GM12875 (cell line): ENCODE measurements at regions not wholly inside any gene's neighbourhood (a gene's known extent, or its start where the extent isn't known, plus 50 kb on each side); places are given as distances from the start of the nearest gene placed in this dataset.

Source experiments
- H3K4me3 ChIP-seq: one replicate; pipeline ENCODE4 v1.5.1; 2011; ENCODE audit warnings: low read depth, low read length, control low read depth
- TF ChIP-seq, protein P1 (sequence below): IDR thresholded peaks from 2 replicates; pipeline ENCODE4 v1.5.1; 2011; ENCODE audit warnings: low read depth, mild to moderate bottlenecking, control low read depth, inconsistent platforms, low read length, moderate library complexity, borderline replicate concordance; ENCODE audit not compliant: insufficient read depth

DNA sequence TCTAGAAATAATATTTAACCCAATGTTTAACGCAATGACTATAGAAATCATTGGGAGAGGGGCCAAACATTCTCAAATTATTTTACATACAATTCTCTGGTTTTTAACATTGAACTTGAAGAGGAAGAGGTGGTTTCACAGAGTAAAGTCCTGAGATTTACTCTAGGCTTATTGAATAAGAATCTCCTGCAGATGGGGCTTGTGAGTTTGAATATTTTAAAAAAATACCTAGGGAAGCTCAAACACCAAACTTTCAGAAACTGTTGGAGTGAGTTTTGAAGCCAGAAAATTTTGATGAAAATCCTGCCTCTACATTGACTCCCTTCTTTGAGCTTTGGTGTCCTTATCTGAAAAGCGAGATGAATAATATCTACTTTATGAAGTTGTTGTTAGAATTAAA, 906.6 kb downstream of the TUSC7 start:
- H3K4me3 ChIP-seq, result no peak overlapping the region
- TF ChIP-seq, protein P1, sequence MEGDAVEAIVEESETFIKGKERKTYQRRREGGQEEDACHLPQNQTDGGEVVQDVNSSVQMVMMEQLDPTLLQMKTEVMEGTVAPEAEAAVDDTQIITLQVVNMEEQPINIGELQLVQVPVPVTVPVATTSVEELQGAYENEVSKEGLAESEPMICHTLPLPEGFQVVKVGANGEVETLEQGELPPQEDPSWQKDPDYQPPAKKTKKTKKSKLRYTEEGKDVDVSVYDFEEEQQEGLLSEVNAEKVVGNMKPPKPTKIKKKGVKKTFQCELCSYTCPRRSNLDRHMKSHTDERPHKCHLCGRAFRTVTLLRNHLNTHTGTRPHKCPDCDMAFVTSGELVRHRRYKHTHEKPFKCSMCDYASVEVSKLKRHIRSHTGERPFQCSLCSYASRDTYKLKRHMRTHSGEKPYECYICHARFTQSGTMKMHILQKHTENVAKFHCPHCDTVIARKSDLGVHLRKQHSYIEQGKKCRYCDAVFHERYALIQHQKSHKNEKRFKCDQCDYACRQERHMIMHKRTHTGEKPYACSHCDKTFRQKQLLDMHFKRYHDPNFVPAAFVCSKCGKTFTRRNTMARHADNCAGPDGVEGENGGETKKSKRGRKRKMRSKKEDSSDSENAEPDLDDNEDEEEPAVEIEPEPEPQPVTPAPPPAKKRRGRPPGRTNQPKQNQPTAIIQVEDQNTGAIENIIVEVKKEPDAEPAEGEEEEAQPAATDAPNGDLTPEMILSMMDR, result no peak

DNA sequence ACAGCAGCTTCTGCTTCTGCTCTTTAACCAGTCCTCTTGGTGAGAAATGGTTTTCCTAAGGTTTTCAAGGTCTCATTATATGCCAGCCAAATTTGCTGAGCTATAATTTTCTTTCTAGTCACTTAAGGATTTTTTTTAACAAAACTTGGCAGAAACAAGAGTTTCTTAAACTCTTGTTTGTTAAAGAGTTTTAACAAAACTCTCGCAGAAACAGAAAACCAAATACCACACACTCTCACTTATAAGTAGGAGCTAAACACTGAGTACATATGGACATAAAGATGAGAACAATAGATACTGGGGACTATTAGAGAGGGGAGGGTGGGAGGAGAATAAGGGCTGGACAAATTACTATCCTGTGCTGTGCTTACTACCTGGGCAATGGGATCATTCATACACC, 908.3 kb downstream of the TUSC7 start:
- no peak overlapping the region for H3K4me3 ChIP-seq
- TF ChIP-seq, protein P1, result no peak

GRCh38 chr3:117618462-117618861, 908.9 kb downstream of the TUSC7 start:
- TF ChIP-seq, protein P1, result no peak
- no peak overlapping the region for H3K4me3 ChIP-seq

DNA sequence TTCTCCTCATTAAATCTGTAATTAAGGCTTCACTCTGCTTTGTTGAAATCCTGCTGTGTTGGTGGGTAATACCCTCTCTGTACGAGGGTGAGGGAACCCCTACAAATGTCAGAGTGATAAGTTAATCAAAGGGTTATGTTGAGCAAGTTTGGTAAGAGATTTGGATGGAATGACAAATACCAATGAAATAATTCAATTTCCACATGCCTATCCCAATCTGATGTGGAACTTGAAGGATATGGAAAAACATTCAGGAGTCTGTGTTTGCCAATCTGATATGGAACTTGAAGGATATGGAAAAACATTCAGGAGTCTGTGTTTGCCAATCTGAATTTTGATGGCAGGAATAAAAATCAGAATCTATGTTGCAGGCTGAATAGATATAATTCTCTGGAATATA, 910.2 kb downstream of the TUSC7 start:
- TF ChIP-seq, protein P1, result no peak
- H3K4me3 ChIP-seq, result no peak overlapping the region

DNA sequence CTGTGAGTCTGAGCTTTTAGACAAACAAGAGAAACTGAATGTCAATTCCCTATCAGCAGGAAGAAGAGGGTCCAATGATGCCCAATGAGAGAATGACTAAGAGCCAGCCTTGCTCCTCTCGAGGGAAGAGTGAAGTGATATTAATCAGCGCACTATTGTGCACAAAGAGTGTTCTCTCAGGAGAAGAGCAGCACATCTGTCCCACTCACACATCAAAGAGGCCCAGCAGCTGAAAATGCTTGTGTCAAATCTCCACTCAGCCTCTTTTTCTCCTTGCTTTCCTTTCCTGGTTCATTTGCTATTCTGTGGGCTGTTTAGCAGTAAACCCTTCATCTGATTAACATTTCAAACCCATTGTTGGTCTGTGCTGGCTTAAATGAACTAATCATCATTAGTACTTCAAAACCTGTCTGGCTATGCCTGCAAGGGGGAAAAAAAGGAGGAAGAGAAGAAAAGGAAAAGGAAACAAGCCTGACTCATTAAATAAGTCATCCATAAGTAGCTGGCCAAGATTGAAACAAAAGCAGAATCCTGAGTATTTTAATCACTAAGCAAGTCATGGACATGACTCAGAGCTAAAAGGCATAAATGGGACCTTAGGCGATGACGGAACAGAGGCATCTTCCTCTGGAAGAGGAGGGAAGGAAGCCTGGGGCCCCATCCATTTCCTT, 912.7 kb downstream of the TUSC7 start:
- TF ChIP-seq, protein P1, result no peak
- H3K4me3 ChIP-seq, result no peak overlapping the region

DNA sequence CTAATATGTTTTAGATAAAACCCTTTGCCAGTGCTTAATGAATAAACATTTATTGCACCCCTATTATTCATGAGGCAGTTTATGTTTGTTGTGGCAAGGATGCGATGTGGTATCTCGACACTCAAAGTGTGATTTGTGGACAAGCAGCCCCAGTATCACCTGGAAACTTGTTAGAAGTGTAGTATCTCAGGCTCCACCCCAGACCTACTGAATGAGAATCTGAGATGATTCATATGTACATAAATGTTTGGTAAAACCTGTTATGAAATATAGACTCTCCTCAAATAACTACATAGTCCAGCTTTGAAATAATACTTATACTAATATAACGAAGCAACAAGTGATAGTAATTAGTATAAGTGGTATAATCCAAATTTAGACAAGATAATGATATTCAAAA, 914.8 kb downstream of the TUSC7 start:
- no peak overlapping the region for H3K4me3 ChIP-seq
- TF ChIP-seq, protein P1, result no peak

DNA sequence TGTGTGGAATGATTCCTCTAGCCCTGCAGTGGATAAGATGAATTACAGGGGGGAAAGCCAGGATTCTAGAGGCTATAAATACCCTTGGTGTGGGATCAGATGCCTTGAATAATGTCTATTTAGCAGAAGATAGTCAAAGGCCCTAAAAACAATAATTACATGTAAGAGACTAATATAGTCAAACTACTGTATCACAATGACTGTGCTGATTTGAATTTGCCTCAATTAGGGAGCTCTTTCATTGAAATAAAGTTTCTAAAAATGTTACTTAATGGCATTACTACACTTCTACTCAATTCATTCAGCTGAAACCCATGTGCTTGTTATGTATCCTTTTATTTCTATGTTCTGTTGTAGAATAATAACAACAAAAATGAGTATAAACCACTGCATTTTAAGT, 915.6 kb downstream of the TUSC7 start:
- H3K4me3 ChIP-seq, result no peak overlapping the region
- TF ChIP-seq, protein P1, result no peak
